NCI-H82 (cell line): ENCODE measurements at regions not wholly inside any gene's neighbourhood (a gene's known extent, or its start where the extent isn't known, plus 50 kb on each side); places are given as distances from the start of the nearest gene placed in this dataset.
A peak's percentile ranks its signal among the peaks of the same experiment; 100 is the strongest.
"Not testable (repeated sequence)": the region's sequence is repeated elsewhere in the genome, so short reads cannot be mapped to it uniquely, and the experiment has no call there.

ENCODE experiments used
- DNase-seq: peaks from one replicate; lab custom pipeline; 2025; lab: John Stamatoyannopoulos, UW

DNA sequence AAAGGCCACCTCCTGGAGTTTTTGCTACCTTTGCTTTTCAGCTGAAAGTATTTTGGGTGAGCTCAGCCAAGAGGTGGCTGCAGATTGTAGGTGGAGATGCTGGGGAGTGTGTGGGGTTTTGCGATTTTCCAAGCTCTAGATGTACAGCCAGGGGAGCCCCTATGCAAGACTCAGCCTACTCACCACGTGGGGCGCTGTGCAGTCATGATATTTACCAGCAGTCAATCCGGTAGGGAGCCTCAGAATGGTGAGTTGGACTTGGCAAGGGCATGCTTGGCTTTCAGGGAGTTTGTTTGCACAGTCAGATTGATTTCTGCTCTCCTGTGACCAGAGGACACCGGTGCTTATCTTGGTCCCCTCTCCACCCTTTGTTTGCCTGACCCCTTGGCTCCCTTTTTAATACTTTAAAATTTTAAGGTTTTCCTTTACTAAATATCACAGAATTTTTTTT is 175.3 kb downstream of the UTP18 start:
- DNase-seq, result peak; percentile 84

DNA sequence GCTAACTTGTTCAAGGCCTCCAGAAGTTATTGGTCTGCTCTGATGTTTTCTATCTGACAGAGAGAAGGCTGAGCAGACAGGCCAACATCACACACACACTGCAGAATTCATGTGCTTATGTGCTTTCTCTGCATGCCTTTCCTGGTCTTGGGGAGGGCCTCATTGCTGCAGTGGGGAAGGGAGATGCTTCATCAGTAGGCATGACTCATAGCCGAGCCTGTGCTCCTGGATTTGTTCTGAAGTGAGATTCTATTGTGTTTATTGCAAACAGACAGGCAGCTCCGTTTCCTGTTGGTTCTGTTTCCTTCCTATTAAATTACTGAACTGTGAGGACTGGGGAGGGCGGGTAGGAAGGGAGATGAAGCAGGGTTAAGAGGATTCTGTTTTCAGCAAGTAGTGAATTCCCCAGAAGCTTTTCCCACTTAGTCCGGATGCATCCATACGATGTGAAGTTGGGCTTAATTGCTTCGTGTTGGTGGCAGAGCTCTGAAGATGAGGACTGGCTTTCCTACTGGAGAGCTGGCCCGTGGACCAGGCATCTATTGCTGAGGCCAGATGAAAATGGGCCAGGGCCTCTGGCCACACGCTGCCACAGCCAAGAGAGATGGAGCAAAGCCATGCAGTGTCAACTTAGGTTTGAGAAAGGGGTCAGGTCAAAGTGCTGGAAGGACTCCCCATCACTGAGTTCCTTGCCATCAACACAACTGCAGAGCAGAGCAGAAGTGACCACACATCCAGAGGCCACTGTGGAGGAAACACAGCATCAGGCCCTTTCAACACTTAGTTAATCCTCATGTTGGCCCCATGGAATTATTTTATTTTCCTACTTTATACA is 179.3 kb downstream of the UTP18 start:
- peak; percentile 78 for DNase-seq

DNA sequence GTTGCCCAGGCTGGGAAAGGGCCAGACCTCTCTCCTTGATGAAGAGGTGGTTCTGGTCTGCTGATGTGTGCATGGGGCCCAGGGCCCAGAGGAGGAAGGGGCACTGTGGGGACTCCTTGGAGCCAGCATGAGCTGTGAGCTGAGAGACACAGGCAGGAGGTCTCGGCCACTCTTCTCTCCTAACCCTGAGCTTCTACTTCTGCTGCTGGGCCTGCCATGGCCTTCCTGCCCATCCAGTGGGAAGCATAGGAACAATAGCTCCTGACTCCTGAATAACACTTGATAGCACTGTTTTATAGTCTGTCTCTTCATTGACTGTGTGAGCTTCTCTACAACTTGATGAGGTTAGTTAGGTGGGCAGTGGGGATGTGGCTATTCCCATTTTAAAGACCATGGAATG is 181.1 kb downstream of the UTP18 start:
- DNase-seq, result no peak

DNA sequence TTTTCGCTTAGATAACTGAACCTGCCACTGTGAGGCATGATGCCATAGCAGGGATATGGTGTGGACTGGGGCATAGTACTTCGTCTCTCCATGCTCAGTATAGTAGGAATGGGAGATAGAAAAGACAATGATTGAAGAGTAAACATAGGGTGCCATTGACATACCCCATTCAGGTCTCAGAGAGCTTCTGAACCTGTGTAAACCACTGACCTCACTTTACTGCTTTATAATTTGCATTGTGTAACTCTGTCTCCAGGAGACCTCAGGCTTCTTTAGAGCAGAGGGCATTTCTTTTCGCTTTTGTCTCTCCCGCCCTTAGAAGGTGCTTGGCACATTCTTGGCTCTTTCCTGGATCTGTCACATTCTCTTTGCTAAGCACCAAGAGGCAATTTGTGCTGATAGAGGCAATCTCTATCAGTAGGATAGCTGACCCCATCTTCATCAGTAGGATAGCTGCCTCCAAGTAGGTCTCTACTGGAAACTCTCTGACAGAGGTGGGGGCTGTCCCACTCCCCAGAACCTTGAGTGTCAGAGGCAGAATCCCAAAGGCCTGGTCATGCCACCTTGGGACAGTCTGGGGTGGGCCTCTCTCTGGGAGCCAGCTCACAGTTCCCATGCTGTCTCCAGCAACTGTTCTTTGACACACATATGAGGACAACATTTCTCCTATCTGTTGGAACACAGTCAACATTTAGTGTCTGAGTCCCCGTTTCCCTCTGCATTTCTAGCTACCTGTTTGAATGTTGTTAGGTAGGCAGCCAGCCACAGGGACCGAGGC is 181.9 kb downstream of the UTP18 start:
- DNase-seq, result no peak

DNA sequence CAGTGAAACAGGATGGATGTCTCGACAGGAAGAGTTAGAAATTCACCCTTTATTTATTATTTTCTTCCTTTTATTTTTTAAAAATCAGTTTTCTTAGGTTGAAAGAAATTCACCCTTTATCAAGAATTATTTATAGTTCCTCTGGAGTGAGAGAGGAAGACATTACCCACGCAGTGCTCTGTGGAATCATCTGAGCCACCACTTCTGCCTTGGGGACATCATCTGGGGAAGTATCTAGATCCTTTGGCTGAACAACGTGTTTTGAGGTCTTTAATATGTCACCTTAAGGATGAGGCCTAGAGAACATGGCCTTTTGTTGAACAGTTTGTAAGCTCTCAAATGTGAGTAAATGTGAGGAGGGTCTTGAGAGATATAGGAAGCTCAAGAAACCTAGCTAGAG is 183.3 kb downstream of the UTP18 start:
- no peak for DNase-seq

DNA sequence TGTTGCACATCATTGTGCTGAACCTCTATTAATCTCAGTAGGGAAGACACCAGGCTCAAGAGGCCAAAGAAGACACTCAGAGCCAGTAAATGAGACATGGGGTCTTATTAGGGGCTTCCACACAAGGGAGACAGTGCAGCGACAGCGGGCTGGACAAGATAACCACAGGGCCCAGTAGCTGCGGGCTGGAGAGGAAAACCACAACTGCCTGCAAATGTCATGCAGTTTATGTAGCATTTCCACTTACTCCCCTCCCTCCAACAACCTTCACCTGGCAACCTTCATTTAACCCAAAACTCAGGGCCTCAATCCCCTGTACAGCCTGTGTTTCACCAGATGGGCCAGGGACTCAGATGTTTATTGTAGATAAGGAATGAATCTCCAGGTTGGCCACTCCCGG is 185.6 kb downstream of the UTP18 start:
- no peak for DNase-seq

DNA sequence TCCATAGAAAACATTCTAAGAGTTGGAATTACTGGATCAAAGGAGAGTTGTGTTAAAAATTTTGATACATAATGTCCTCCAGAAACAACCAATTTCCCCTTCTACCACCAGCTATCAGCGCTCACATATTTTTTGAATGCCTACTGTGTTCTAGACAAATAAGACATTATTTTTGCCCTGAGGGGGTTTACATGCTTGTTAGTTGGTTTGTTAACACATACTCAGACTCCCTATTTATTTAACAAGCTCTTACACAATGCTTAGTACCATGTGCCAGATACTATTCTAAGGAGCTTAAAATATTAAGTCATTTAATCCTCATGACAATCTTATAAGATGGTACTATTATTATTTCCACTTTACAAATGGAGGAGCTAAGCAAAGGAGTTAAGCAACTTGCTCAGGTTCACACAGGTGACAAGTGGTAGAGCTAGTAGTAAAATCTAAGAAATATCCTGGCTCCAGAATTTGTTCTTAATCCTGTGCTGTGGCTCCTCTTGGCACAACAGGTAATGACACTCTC is 194.2 kb downstream of the UTP18 start:
- peak; percentile 56 for DNase-seq

DNA sequence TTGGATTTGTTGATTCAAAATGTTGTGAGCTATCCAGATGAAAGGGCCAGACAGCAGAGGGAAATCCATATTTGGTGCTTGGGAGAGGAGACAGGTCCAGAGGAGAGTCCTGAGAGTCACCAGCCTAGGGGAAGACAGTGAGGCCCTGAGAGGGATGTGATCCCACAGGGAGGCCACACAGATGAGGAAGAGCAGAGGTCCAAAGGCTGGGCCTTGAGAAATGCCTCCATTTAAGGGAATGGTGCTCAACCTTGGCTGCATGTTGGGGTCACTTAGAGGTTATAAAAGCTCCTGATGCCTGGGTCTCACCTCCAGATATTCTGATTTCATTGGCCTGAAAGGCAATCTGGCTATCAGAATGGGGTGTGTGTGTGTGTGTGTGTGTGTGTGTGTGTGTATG is 194.9 kb downstream of the UTP18 start:
- no peak for DNase-seq

DNA sequence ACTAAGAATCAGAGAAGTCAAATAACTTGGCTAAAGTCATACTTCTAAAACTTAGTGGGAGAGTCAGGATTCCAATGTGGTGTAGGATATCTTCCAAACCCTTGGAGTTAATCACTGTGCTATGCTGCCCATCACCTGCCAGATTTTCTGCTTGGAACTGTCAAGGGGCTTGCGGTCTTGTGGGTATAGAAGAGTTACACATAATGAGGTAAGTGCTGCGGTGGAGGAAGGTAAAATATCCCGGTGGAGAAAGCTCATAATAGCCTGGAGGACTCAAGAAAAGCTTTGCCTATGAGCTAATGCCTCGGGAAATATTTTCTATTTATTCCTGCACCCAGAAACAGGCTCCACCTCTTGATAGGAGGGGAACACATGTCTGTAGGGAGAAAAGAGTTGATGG is 195.6 kb downstream of the UTP18 start:
- no peak for DNase-seq

DNA sequence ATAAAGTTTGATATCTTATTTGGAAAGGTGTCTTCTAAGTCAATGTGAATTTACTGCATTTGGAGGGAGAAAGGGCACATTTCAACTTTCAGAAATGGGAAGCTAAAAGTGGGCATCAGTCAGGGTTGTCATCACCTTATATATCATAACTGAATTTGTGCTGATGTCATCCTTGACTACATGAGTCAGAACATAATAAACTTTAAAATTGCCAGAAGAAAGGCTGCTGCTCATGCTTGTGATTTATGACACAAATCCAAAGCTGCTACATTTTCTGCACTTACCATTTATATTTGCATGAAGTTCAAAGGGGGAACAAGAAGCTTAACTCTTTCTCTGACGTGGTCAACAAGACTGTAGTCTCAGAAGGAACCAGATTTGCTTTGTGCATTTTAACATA is 196.6 kb downstream of the UTP18 start:
- no peak for DNase-seq

DNA sequence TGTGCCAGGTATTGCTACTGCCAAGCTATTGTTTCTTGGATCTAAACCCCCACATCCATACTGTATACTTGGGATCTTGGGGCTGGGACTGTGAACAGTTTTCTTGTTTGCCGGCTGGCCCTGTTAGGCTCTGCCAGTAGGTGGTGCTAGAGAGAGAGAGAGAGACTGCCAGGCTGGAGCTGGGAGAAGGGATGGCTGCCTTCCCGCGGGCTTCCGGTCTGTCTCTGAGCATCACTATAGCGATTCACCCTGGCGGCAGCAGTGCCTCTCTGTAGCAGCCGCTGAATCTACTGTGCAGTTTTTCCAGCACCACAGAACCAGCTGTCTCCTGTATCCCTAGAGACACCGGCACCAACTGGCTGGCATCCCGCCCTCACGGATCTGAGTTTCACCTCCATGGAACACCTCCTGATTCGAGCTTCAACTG is 201.2 kb downstream of the UTP18 start:
- DNase-seq, result peak; percentile 92

DNA sequence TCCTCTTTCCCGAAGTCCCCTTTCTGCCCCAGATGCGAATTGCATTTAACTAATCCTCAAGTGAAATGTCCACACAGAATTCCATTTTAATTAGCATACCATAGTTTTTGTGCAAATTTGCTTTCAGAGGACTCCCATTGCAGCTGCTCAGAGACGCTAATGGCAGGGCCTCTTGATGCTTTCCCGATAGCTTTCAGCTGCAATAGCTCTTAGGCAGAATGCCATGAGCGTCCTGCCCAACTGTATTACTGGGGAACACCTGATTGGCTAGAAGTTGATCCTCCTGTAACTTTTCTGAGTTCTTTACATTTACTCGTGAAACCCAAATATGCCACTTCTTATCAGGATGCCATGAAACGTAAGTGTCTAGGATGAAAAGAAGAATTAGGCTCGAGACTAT is 203.0 kb downstream of the UTP18 start:
- DNase-seq, result no peak

DNA sequence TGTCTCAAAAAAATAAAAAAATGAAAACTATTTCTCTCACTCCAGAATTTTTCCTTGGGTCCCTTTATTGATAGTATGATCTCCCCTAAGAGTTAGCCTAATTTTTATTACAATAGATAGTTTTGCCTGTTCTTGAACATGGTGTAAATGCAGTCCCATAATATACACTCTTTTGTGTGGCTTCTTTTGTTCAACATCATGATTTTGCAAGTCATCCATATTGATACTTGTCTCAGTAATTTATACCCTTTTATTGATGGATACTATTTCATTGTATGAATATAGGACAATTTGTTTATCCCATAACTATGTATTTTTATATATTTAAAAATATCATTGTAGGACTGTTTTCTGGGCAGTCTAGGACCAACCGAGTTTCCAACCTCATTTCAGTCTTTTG is 207.0 kb downstream of the UTP18 start:
- no peak for DNase-seq

DNA sequence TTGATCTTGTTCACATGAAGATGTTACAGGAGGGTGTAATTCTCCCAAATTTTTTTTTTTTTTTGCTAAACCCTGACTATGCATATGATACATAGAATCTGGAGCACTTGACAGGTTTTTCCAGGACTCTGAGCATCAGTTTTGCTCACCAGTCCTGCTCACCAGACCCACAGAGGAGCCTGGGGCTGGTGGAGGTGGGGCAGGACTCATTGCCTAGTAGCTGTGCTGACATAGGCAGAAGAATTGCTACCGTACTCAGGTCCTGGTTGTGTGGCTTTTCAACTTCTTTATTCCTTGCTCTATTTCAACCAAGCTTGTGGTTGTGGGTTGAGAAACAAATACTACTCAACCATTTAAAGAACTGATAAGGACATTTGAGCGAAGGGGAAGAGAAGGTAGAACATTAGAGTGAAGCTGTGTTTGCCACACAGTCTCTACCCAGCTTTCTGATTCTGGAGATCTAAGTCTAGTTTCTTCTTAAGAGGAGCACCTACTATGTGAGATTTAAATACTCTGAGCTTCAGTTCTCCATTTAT is 212.4 kb downstream of the UTP18 start:
- DNase-seq, result no peak

DNA sequence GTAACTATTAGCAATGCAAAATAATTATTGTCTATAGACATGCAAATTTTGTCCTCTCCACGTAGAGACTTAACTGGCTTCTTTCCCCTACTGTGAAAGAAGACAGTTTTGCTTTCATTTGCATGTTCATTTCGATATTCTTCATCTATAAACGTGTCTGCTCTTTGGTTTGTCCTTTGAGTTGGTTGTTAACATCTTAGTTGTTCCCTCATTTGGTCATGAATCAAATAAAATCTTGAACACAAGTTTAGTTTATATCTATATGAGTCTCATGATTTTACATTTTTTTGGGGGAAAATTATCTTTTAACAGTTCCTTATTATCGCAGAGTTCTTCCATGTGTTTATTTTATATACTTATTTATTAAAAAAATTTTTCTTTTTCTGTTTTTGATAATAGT is 214.4 kb downstream of the UTP18 start:
- DNase-seq, result no peak

DNA sequence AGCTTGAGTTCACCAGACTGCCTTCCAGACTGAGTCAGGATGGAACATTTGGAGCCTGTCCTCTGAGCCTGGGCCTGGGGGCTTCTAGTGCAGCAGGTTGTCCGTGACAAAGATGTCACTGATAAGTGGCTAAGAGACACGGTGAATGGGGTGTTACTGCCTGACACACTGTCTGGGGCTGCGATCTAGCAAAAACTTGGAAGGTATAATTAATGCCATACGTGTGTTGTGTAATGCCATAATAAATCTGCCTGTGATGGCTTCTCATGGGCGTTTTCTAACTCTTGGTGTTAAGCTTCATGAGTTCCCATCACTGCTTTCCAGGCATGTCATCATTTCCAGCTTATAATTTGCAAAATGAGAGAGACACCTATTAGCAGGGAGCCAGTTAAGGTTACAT is 215.4 kb downstream of the UTP18 start:
- DNase-seq, result no peak

DNA sequence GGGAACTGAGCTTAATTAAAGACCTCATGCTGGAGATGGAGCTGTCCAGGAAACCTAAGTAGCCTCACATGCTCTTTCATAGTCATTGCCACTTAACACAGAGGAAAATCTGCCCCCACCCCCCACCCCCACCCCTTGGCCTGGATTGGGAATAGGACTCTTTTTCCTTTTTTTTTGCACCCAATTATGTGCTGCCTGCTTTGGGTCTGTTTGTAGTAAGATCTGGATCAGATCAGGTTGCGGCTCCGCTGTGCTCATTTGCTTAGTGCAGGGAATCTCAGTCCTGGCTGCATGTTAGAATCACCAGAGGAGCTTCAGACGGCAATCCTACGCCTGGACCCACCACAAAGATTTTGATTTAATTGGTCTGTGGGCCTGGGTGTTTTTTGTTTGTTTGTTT is 219.0 kb downstream of the UTP18 start:
- DNase-seq, result no peak

DNA sequence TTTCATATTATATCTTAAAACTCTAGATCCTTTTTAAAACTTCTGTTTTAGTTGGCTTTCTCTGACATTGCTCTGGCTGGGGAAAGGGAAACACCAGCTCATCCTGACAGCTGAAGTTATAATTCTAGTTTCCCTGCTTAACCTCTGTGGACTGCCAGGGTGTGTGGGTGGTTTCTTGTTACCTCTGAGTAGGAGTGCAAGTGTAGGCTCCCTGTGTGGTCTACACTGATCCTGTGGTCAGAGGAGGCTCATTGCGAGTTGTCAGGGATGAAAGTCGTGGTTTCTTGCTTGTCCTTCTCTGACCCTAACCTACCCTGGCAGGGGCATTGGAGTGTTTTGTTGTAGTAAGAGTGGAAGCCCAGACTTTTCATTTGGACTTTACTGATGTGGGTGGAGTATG is 221.0 kb downstream of the UTP18 start:
- no peak for DNase-seq

DNA sequence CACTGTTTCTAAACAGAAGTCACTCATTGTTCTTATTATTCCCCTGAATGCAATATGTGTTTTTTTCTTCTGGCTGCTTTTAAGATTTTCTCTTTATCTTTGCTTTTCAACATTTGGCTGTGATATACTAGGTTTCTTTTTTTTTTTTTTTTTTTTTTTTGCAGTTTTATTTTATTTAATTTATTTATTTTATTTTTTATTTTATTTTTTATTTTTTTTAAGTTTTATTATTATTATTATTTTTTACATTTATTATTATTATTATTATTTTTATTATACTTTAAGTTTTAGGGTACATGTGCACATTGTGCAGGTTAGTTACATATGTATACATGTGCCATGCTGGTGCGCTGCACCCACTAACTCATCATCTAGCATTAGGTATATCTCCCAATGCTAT is 221.9 kb downstream of the UTP18 start:
- DNase-seq, result not testable (repeated sequence)

DNA sequence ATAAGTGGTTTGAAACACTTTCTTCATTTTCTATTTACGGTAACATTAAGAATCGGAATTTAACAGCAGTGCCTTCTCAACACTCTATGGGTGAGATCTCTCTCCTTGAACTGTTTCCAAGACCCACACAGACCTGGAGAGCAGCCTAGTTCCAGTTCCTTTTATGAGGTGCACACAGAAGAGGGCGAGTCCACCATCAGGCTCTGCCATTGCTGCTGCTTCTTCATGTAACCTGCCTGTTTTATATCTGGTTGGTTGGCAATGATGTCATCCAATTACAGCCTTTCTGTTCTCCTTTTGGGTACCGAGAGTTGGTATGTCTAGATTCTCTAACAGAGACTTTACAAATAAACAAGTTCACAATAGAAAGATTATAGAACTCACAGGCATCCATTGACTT is 225.7 kb downstream of the UTP18 start:
- no peak for DNase-seq

DNA sequence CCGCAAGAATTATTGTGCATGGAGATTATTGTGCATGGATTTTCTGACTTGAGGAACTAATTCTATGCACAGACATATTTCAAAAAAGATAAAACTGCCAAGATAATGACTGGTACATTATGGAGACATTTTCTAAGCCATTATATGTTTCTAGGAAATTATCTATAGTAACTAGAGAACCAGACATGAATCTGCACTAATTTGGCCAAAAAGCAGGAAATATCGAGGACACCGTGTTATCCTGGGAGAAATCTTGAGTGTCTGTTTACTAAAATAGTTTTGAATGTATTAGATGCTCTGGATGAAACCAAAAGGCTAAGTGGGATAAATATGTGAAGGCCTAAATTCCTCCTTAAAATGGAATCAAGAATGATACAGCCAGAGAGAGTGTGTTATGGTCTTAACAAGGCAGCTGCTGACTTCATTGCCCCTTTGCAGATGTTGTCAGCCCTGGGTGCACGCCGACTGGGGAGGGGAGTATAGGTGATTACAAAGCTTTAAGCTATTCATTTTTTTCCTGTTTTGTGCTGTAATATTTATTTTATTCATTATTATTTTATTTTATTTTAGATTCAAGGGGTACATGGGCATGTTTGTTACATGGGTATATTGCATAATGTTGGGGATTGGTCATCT is 226.7 kb downstream of the UTP18 start:
- no peak for DNase-seq

DNA sequence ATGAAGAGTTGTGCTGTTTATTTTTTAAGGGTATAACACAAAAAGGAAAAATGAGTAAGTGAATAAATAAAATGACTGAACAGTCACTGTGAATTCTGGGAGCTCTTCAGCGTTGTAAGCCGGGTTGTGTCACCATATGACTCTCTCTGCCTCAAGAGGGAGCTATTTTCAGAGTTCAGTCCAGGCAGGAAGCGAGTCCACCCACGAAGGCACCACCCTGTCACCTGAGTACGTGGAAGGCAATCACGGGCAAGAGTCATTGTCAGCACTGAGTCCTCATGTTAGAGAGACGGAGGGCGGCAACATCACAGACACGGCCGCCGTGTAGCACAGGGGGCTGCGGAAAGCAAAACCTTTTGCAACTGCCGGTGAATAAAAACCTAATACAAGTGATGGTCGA is 227.6 kb downstream of the UTP18 start:
- peak; percentile 65 for DNase-seq
